ENCODE measurements at regions not wholly inside any gene's neighbourhood (a gene's known extent, or its start where the extent isn't known, plus 50 kb on each side); places are given as distances from the start of the nearest gene placed in this dataset.

DNA sequence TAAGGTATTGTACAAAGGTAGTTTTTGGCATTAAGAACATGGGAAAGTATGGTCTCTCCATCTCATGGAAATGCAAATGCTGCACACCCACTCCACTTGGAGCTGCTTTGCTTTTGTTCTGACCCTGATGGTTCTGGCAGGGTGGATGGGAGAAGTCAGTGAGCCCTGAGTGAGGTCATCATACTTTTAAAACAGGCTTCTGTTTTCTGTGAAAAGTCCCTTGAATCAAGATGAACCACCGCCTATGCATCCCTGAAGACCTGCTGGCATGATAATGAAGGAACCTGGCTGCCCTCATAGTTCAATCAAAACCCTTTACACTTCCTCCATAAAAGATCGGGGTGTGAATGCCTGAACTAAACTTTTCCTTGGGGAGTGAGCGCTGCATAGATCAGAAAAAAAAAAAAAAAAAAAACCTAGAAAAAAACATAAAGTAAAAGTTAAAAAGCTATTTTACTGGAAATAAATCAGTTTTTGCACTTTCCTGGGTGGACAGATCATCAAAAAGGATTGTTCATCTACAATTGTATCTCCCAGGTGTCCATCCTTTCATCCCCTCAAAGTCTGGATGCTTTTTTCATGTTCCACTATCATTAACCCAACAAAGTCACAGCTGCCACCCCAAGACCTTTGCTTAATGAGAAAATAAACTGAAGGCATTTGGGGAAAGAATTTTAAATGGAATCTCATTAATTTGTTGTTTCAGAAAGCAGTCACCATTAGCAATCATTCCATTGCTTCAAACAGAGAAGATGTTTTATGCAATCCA, 728.1 kb upstream of the DDX18 start:
- Histone ChIP-seq H4K20me1 (ENCODE audit: control insufficient read depth, extremely low read depth, insufficient read depth, low read length) (no peaks in the 10 kb centered on the region), H2AFZ (ENCODE audit: low read length) (no peak overlapping the region)
- TF ChIP-seq, protein P1, sequence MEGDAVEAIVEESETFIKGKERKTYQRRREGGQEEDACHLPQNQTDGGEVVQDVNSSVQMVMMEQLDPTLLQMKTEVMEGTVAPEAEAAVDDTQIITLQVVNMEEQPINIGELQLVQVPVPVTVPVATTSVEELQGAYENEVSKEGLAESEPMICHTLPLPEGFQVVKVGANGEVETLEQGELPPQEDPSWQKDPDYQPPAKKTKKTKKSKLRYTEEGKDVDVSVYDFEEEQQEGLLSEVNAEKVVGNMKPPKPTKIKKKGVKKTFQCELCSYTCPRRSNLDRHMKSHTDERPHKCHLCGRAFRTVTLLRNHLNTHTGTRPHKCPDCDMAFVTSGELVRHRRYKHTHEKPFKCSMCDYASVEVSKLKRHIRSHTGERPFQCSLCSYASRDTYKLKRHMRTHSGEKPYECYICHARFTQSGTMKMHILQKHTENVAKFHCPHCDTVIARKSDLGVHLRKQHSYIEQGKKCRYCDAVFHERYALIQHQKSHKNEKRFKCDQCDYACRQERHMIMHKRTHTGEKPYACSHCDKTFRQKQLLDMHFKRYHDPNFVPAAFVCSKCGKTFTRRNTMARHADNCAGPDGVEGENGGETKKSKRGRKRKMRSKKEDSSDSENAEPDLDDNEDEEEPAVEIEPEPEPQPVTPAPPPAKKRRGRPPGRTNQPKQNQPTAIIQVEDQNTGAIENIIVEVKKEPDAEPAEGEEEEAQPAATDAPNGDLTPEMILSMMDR (conservative IDR thresholded peaks at IDR 0.05 in 1 of 2, IDR thresholded peaks at IDR 0.05 in 1 of 2; ENCODE audit: low read depth in 1 of 2, low read length in 2 of 2), result no peak
- no peak for TF ChIP-seq EZH2 (IDR thresholded peaks at IDR 0.05; ENCODE audit: low read length, missing control alignments)

DNA sequence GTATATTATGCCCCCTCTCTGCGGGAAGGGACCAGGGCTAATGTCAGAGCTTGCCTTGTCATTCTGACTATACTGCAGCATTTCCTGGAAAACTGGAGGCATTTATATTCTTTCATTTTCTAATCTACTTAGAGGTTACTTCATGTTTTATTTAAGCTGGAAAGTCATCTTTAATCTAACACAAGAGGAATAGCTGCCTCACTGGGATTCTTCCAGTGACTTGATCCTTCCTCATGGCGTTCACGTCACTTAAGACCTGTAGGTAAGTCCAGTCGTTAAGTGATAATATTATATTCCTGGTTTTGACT, 727.6 kb upstream of the DDX18 start:
- H3K9ac ChIP-seq (ENCODE audit: insufficient read depth, low read length), result no peak overlapping the region

More for the DNA sequence above, 728.1 kb upstream of the DDX18 start:
- Histone ChIP-seq H3K36me3 (ENCODE audit: control insufficient read depth, insufficient read depth, low read length) (no peaks in the 10 kb centered on the region), H3K4me1 (ENCODE audit: control insufficient read depth, extremely low read depth, insufficient read depth, low read length) (no peaks in the 10 kb centered on the region), H3K4me2 (ENCODE audit: extremely low read depth, insufficient read depth, low read length) (no peak overlapping the region), H3K9me3 (ENCODE audit: control insufficient read depth, insufficient read depth, low read depth, low read length) (no peaks in the 10 kb centered on the region), H3K4me3 (replicated peaks in 1 of 4; ENCODE audit: control extremely low read depth in 1 of 4, insufficient read depth in 1 of 4, low read depth in 3 of 4, low read length in 4 of 4) (no peak overlapping the region), H3K27me3 (ENCODE audit: control insufficient read depth, insufficient read depth, low read length) (no peaks in the 10 kb centered on the region), H3K27ac (ENCODE audit: insufficient read depth, low read length) (no peak overlapping the region), H3K9ac (ENCODE audit: insufficient read depth, low read length) (no peak overlapping the region), H3K79me2 (ENCODE audit: control insufficient read depth, insufficient read depth, low read length) (no peaks in the 10 kb centered on the region)
- DNase-seq (ENCODE audit: low read depth in 2 of 2), result no peak

DNA sequence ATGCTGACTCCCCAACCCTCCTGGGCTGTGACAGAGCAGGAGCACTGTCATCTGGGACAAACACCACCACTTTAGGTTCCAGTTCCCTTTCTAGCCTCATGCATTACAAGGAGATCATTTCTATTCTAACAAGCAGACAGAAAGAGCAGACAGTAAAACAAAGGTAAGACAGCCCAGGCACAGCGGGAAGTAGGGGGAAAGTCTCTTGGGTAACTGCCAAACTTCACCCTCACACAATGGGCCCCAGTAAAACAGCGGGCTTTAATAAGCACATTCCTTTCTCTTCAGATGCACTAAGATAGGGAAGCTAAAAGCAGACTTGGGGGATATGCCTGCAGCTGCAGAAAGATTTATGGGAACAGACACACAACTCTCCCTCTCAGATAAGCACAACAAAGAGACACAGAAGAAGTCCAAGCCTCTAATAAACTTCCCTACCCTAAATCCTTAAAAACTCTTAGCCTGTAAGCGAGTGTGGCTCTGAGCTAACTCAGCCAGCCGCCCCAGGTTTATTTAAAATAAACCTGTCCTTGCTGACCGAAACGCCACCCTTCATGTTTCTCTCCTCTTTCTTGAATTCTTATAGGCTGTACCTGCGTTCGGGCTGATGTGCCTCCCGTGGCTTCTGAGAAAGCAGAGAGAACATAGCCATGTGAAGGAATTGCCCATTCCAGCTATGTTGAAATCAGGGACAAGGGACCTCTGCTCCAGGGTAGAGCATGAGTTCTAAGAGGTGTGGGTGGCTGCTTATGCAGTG, 726.8 kb upstream of the DDX18 start:
- no peak overlapping the region for H2AFZ ChIP-seq (ENCODE audit: low read length)
- no peak overlapping the region for H3K9ac ChIP-seq (ENCODE audit: insufficient read depth, low read length)
- no peaks in the 10 kb centered on the region for H3K79me2 ChIP-seq (ENCODE audit: control insufficient read depth, insufficient read depth, low read length)
- H3K27me3 ChIP-seq (ENCODE audit: control insufficient read depth, insufficient read depth, low read length), result no peaks in the 10 kb centered on the region
- no peak for TF ChIP-seq EZH2 (IDR thresholded peaks at IDR 0.05; ENCODE audit: low read length, missing control alignments)
- TF ChIP-seq, protein P1 (conservative IDR thresholded peaks at IDR 0.05 in 1 of 2, IDR thresholded peaks at IDR 0.05 in 1 of 2; ENCODE audit: low read depth in 1 of 2, low read length in 2 of 2), result no peak
- no peaks in the 10 kb centered on the region for H3K4me1 ChIP-seq (ENCODE audit: control insufficient read depth, extremely low read depth, insufficient read depth, low read length)
- no peak overlapping the region for H3K27ac ChIP-seq (ENCODE audit: insufficient read depth, low read length)
- H3K4me2 ChIP-seq (ENCODE audit: extremely low read depth, insufficient read depth, low read length), result no peak overlapping the region
- H3K9me3 ChIP-seq (ENCODE audit: control insufficient read depth, insufficient read depth, low read depth, low read length), result no peaks in the 10 kb centered on the region
- no peak for DNase-seq (ENCODE audit: low read depth in 2 of 2)
- no peaks in the 10 kb centered on the region for H3K36me3 ChIP-seq (ENCODE audit: control insufficient read depth, insufficient read depth, low read length)
- no peak overlapping the region for H3K4me3 ChIP-seq (replicated peaks in 1 of 4; ENCODE audit: control extremely low read depth in 1 of 4, insufficient read depth in 1 of 4, low read depth in 3 of 4, low read length in 4 of 4)
- H4K20me1 ChIP-seq (ENCODE audit: control insufficient read depth, extremely low read depth, insufficient read depth, low read length), result no peaks in the 10 kb centered on the region

More for the DNA sequence above, 727.6 kb upstream of the DDX18 start:
- Histone ChIP-seq H3K9me3 (ENCODE audit: control insufficient read depth, insufficient read depth, low read depth, low read length) (no peaks in the 10 kb centered on the region), H2AFZ (ENCODE audit: low read length) (no peak overlapping the region), H3K4me2 (ENCODE audit: extremely low read depth, insufficient read depth, low read length) (no peak overlapping the region), H4K20me1 (ENCODE audit: control insufficient read depth, extremely low read depth, insufficient read depth, low read length) (no peaks in the 10 kb centered on the region), H3K4me1 (ENCODE audit: control insufficient read depth, extremely low read depth, insufficient read depth, low read length) (no peaks in the 10 kb centered on the region), H3K27ac (ENCODE audit: insufficient read depth, low read length) (no peak overlapping the region), H3K36me3 (ENCODE audit: control insufficient read depth, insufficient read depth, low read length) (no peaks in the 10 kb centered on the region), H3K79me2 (ENCODE audit: control insufficient read depth, insufficient read depth, low read length) (no peaks in the 10 kb centered on the region), H3K27me3 (ENCODE audit: control insufficient read depth, insufficient read depth, low read length) (no peaks in the 10 kb centered on the region), H3K4me3 (replicated peaks in 1 of 4; ENCODE audit: control extremely low read depth in 1 of 4, insufficient read depth in 1 of 4, low read depth in 3 of 4, low read length in 4 of 4) (no peak overlapping the region)
- DNase-seq (ENCODE audit: low read depth in 2 of 2), result no peak
- TF ChIP-seq, protein P1 (conservative IDR thresholded peaks at IDR 0.05 in 1 of 2, IDR thresholded peaks at IDR 0.05 in 1 of 2; ENCODE audit: low read depth in 1 of 2, low read length in 2 of 2), result no peak
- TF ChIP-seq EZH2 (IDR thresholded peaks at IDR 0.05; ENCODE audit: low read length, missing control alignments), result no peak

Measured in fibroblast of lung (primary cell).